Epithelial cell of esophagus (primary cell): ENCODE measurements at regions not wholly inside any gene's neighbourhood (a gene's known extent, or its start where the extent isn't known, plus 50 kb on each side); places are given as distances from the start of the nearest gene placed in this dataset.

ENCODE experiments used
- DNase-seq: peaks from one replicate; pipeline ENCODE4 v3.0.0; 2010; ENCODE audit warnings: low read depth
- H3K4me3 ChIP-seq: 2 replicates; pipeline ENCODE4 v1.5.1; 2011; ENCODE audit warnings: mild to moderate bottlenecking, low read length, control low read depth
- TF ChIP-seq, protein P1 (sequence below): IDR thresholded peaks from 2 replicates; pipeline ENCODE4 v1.5.1; 2011; ENCODE audit warnings: low read depth, mild to moderate bottlenecking, low read length, control low read depth, inconsistent platforms; ENCODE audit not compliant: insufficient read depth; ENCODE audit errors: missing control alignments

DNA sequence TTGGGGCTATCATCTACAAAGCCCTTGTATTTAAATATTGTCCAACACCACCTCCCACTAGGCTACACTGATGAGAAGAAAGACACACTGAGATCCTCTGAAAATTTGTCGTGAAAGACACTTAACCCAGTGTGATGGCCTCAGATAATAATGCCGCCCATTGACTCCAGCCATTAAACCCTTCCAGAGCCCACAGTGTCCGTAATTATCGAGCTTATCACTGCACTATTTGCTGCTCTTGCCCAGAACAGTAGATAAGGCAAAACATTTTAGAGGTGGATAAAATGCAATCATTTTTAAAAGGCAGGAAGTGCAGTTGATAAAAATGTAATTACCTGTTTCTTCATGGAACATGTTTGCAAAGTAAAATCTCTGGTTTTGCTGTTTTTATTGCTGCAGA, 121.3 kb upstream of the DDX18 start:
- TF ChIP-seq, protein P1, sequence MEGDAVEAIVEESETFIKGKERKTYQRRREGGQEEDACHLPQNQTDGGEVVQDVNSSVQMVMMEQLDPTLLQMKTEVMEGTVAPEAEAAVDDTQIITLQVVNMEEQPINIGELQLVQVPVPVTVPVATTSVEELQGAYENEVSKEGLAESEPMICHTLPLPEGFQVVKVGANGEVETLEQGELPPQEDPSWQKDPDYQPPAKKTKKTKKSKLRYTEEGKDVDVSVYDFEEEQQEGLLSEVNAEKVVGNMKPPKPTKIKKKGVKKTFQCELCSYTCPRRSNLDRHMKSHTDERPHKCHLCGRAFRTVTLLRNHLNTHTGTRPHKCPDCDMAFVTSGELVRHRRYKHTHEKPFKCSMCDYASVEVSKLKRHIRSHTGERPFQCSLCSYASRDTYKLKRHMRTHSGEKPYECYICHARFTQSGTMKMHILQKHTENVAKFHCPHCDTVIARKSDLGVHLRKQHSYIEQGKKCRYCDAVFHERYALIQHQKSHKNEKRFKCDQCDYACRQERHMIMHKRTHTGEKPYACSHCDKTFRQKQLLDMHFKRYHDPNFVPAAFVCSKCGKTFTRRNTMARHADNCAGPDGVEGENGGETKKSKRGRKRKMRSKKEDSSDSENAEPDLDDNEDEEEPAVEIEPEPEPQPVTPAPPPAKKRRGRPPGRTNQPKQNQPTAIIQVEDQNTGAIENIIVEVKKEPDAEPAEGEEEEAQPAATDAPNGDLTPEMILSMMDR = no peak
- no peak for DNase-seq
- H3K4me3 ChIP-seq = no peak overlapping the region

DNA sequence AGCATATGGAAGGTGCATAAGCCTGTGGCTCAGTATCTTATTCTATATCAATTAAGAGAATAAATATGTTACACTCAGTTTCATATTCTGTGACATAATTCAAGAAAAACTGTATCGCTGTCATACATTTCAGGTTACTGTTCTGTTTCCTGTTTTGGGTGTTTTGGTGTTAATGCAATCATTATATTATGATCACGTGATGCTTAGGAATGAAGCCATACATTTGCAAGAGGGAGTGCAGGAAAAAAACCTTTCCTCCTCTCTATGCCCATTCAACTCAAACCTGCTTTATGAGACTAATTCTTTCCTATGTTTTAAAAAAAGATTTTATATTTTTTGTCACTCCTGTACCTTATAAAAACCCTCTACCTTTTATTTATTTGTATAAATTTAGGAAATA, 120.8 kb upstream of the DDX18 start:
- TF ChIP-seq, protein P1 = no peak
- DNase-seq = no peak
- H3K4me3 ChIP-seq = no peak overlapping the region

DNA sequence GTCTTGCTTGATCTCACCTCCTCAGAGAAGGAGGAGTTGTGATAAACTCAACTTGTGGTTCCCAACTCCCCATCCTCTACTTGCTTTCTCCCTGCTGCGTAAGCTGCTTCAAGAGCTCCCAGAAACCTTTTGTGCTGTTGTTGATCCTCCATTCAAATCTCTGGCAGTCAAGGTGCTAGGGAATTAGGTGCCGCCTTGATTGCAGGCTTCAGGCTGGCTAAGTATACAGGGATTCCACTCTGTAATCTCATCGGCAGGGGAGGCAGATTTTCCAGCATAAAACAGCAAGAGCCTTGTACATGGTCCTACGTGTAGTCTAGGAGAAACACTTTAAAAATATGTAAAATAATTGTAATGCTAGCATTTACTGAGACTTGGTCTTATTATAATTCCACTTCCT, 116.2 kb upstream of the DDX18 start:
- TF ChIP-seq, protein P1 = no peak
- DNase-seq = no peak
- no peak overlapping the region for H3K4me3 ChIP-seq

DNA sequence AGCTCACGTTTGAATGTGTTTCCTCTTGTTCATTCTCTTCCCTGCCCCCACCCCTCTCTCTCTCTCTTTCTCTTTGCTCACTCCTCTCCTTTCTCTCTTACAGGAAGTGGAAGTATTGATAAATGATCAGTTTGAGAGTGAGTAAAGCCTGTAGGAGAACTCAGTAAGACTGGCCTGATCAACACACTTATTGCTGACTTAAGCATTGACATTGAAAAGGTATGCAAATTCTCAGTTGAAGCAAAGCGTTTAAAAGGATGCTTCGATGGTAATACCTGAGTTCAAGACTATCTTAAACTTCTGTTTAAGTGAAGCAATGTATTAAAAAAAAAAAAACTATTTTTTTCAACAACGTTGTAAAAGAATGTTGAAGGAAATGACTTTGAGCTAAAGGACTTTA, 115.7 kb upstream of the DDX18 start:
- no peak for DNase-seq
- TF ChIP-seq, protein P1 = no peak
- no peak overlapping the region for H3K4me3 ChIP-seq

DNA sequence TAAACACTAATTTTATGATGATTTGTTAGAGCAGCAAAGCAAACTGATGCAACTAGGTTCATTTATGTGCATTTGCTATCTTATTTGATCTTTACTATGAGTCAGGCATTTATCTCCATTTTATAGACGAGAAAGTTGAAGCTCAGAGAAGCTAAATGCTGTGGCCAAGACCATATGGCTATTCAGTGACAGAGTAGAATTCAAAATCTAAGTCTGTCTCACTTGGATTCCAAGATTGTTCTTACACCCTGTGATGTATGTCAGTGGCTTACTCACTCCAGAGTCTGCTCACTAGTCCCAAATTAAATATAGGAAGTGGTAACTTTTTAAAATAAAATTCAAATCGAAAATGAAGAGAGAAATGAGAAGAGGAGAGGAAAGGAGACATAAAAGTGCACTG, 114.0 kb upstream of the DDX18 start:
- DNase-seq = no peak
- TF ChIP-seq, protein P1 = no peak
- no peak overlapping the region for H3K4me3 ChIP-seq

DNA sequence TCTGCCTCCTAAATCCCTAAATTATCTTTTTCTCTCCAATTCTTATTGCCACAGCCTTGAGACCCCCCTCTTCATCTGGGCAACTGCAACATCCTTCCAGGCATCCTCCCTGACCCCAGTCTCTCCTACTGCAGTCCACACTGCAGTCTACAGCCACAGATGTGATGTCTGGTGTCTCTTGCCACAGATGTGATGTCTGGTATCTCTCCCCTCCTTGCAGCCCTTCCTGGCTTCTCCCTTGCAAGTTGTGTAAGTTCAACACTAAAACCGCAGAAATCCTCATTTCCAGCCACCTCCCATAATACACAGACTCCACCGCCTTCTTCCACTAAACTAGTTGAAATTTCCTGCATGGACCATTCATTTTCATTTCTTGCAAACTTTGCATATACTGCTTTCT, 113.1 kb upstream of the DDX18 start:
- no peak for DNase-seq
- TF ChIP-seq, protein P1 = no peak
- H3K4me3 ChIP-seq = no peak overlapping the region

DNA sequence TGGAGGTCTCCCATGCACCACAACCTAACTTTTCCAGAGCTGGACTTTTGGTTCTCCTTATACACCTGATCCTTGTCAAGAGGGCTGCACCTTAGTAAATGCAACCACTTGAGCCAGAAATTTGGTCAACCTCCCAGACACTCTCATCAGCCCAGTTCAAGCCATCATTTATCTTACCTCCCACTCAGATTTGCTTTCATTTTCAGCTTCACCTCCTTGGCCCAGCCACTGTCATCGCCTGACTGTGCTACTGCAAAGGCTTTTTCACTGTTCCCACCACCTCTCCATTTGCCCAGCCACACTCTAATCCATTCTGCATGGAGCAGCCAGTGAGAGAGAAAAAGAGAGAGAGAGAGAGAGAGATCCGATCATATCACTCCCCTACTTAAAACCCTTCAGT, 112.4 kb upstream of the DDX18 start:
- TF ChIP-seq, protein P1 = no peak
- H3K4me3 ChIP-seq = no peak overlapping the region
- no peak for DNase-seq
